GM19395 (cell line): ENCODE measurements at regions not wholly inside any gene's neighbourhood (a gene's known extent, or its start where the extent isn't known, plus 50 kb on each side); places are given as distances from the start of the nearest gene placed in this dataset.
A peak's percentile ranks its signal among the peaks of the same experiment; 100 is the strongest.
"Not testable (repeated sequence)": the region's sequence is repeated elsewhere in the genome, so short reads cannot be mapped to it uniquely, and the experiment has no call there.

ENCODE experiments used
- ATAC-seq: cut with Tn5 transposase; IDR thresholded peaks from one replicate; pipeline ENCODE4 v1.9.1; 2021; ENCODE audit warnings: mild to moderate bottlenecking, moderate library complexity; ENCODE audit not compliant: unreplicated experiment

DNA sequence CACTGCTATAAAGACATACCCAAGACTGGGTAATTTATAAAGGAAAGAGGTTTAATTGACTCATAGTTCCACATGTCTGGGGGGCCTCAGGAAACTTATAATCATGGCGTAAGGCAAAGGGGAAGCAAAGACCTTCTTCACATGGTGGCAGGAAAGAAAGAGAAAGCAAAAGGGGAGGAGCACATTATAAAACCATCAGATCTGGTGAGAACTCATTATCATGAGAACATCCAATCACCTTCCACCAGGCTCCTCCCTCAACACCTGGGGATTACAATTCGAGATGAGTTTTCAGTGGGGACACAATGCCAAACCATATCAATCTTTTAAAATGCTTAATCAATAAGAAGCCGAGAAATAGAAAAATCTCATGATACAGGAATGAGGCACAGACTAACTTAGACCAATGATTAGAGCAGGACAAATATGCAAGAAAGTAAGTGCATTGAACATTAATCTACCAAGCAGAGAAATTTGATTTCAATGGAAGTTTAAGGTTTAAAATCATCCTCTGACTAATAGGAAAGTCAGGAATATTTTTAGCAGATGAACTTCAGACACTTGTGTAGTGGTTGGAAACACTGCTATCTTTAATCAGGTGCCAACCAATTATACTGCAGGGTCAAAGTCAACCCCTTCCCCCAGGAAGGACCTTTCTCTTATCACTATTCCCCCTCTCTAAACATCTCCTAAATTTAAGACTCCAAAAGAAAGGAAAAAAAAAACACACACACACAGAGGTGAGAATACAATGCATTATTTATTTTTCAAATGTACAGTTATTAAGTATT is 259.2 kb downstream of the IRS1 start:
- no peak for ATAC-seq

DNA sequence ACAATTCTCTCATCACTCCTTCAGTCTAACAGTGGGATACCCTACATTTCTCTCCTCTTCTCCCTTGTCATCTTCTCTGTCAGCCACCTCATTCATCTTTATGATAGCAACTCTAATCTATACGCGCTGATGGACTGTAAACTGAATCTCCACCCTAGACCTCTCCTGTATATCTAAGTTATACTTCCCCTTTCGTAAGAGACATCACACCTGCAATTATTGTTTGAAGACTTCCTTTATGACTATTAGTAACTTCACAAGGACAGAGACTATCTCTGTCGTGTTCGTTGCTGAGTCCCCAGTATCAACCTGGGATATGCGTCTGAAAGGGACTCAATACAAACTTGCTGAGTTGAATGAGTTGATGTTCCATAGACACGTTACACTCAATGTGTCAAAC is 263.2 kb downstream of the IRS1 start:
- ATAC-seq: no peak

DNA sequence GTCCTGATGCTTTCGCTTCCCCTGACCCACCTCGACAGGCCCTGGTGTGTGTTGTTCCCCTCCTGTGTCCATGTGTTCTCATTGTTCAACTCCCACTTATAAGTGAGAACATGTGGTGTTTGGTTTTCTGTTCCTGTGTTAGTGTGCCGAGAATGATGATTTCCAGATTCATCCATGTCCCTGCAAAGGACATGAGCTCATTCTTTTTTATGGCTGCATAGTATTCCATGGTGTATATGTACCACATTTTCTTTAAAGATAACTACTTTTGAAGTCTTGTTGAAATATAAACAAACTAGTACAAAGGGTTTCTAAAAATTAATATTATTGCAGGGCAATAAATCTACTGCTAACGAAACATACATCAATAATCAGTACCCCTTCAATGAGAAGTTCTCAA is 266.6 kb downstream of the IRS1 start:
- ATAC-seq: not testable (repeated sequence)

DNA sequence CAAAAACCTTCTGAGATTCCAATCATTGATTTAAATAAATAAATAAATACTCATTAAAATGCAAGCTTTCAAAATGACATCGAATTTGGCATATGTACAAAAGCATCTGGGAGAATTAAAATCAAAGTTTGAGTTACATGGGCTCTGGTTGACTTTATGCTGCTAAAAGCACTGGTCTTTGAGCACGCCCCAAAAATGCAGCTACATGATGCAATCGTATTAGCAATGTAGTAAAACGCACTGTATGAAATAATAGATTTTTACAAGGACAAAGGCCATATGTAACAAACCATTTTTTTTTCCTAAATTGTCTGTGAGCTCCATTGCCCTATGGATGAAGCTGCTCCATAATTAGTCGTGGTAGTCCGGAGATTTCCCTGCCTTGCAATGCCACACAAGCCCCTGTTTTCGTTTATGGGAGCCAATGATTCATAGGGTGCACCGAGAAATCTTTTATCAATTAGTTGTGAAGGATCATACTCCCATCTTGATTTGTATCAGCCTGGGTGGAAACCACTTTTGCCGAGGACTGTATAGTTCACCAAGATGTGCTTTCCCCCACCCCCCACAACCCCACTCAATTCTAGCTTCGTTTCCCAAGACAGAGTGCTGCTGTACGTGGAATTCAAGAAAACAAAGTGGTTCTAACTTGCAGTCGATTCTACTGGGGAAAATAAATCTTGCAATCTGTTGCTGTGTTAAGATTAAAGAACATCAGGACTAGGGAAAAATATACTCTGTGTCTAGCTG is 268.4 kb downstream of the IRS1 start:
- ATAC-seq: no peak

DNA sequence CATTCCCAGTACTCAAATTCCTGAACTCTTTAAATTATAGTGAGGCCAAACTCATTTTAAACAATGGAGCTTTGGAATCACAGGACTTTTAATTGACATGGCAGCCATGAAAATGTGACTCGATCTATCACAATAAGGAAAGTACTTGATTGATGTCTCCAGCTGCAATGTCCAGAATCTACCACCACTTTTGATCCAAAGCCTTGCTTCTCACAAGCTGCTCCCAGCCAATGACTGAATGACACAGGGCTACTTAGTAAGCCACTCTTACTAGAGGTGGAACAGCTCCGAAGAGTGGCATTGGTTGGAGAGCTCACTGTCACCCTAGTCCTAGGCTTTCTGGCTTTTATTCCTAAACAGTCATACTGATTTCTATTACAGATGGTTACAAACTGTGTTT is 270.1 kb downstream of the IRS1 start:
- no peak for ATAC-seq

DNA sequence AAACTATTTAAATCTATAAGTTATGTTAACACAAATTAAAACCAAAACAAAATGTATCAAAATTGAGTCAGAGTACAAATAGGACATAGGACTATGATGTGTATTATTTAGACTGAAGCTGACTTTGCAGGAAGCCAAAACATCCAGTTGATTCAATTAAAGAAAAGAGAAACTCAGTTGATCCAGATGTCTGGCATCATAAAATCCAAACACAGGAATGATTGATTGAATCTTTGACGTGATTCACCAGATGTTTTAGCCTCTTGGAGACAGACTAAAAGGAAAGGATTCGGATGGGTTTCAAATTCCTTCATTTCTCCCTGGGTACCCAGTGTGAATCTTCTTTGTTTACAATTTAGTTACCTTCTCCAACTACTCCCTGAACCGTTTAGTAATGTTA is 272.9 kb downstream of the IRS1 start:
- ATAC-seq: no peak

DNA sequence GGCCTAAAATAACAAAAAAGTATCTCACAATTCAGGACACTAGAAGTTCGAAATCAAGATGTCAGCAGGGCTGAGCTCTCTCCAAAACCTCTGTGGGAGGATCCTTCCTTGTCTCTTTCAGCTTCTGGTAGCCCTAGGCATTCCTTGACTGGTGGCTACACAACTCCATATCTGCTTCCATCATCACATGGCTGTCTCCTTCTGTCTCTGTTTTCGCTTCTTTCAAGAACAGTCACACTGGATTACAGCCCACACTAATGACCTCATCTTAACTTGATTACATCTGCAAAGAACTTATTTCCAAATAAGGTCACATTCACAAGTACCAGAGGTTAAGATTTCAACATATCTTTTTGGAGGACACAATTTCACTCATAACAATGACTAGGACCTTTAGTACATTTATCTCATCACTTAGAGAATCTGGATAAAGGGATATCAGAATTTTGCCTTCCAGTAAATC is 275.2 kb downstream of the IRS1 start:
- ATAC-seq: no peak

DNA sequence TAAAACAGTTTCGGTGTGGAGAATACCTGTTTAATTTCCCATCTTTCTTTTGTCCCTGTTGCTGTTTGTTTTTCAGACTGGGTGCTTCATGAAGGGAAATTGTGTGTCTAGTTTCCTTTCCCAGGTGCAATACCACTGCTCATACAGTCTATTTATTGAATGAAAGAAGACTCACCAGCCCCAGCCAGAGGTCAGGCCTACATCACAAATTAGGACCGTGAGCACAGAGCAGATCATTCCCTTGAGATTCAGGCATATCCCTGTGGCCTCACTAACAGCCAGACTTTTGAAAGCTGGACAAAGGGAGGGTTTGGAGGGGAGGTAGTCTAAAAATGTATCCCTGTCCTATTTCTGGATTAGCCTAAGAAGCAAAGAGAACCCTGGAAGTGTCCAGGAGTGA is 278.9 kb downstream of the IRS1 start:
- ATAC-seq: no peak

DNA sequence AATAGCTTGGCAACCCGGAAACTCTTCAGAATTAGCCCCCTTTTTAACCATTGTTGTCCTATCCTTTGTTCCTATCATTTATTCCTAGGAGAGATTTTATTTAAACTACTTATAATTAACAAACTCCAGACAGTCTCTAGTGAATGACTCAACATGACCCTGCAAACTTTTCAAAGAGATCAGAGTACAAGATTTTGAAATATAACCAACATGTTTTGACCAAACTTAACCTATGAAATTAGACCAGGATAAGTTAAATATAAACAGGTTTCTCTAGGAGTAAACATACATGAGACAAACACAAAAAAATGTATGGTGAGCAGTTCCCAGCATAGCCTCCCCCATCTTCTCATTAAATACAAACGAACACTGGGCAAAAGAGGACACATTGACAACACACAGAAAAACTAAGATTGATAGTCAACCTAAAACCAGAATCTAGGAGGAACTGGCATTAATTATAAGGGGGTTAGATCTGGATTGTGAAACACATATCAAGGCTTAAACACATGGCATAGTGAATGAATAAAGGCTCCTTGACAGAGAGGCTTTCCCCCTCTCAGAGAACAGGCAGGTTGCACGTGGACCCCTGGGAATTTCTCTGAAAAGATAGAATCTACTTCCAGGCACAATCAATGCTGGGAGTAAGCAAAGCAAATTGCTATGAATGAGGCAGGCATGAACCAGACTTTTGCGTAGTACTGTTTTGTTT is 284.1 kb downstream of the IRS1 start:
- no peak for ATAC-seq

DNA sequence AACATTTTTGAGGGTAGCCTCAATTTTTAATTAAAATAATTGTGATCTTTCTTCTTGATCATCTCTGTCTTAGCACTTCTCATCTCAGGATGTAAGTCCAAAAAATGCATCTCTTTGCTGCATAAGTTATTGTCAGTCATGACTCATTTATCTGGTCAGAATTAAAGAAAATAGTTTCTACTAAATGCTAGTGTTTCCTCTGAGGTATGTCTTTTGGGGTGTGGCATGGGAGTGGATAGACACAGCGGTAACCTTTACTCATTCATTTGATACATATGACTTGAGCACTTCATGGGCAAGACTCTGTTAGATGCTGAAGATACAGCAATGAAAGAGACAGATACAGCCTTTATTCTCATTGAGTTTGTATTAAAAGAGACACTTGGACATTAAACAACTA is 284.7 kb downstream of the IRS1 start:
- no peak for ATAC-seq

DNA sequence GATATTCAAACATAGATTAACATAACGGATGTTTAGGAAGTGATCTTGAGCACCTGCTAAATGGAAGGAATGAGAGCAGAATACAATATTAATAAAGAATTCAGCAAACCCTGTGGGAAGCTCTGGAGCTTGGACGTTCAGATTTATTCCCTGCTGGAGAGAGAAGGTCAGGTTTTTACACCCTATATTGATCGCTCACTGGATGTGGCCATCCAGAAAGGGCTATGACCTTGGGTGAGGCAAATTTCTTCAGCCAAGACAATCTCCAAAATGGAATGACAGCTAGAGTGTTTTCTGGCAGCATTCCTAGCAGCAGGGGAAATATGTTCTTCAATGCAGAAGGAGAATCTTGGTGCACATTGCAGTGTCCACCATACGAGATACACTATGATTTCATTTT is 288.3 kb downstream of the IRS1 start:
- ATAC-seq: no peak

DNA sequence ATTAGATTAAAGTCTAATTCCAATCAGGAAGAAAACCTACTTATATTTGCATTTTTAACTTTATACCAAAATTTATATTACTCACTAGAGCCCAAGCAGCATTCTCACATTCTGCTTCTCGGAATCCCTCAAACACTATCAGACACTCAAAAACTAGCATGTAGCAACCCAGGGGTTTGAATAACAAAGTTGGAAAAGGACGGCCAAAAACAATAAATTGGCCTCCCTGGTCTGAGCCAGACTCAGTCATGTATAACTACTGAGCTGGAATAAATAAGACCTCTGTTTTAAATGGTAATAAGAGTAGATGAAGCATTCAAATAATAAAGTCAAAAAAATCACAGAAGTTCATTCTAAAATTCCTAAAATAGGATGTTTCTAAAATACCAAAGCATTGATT is 290.9 kb downstream of the IRS1 start:
- no peak for ATAC-seq

DNA sequence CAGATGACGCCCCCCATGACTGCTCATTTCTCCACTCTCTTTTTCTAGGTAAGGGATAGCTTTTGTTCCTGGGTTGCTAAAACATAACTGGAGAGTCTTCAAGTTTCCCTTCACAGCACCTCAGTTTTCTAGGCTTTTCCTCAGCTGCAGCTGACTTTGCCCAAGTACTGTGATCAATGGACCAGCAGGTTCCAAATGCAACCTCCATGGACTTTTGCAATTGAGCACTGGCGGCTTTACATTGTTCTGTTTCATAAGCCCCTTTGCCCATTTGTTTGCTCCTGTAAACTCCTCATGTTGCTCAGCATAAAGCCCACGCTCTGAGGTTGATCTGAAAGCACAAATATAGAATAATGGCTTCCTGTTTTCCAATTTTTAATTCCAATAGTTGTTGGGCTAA is 291.6 kb downstream of the IRS1 start:
- ATAC-seq: no peak

DNA sequence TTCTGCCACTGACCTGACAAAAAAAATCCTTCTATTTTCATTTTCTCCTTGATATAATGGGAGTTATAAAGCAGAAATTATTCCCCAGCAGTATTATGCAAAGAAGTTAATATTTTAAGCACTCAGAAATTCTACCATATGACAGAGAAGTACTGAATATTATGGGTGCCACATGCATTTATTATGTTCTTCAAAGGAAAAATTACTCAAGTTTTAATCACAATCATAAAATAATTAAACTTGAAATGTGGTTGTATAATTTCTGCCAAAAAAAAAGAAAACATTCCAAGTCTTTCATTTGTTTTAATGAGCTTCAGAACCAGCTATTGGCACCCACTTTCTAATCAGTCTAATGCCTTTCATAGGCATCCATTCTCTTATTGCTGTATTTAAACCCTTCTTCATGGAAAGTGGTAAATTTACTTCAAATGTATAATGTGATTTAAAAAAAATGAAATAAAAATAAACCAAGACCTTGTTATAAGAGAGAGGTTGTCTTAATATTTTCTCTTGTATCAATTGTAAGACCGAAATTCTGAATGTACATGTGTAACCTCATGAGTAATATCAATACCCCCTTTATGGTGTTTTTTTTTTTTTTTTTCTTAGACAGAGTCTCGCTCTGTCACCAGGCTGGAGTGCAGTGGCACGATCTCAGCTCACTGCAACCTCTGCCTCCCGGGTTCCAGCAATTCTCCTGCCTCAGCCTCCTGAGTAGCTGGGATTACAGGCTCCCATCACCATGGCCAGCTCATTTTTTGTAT is 302.3 kb downstream of the IRS1 start:
- ATAC-seq: no peak

DNA sequence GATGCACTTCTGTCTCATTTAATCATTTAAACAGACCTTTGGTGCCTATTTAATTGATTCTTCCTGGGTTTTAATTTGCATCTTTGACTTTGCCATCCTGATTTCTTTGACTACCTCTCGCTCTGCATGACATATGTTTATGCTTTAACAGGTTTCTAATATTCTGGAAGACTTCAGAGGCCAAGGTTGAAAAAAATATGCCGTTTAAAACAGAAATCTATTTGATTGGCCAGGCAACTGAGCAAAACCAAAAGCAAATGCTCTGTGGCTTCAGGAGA is 303.4 kb downstream of the IRS1 start:
- no peak for ATAC-seq

DNA sequence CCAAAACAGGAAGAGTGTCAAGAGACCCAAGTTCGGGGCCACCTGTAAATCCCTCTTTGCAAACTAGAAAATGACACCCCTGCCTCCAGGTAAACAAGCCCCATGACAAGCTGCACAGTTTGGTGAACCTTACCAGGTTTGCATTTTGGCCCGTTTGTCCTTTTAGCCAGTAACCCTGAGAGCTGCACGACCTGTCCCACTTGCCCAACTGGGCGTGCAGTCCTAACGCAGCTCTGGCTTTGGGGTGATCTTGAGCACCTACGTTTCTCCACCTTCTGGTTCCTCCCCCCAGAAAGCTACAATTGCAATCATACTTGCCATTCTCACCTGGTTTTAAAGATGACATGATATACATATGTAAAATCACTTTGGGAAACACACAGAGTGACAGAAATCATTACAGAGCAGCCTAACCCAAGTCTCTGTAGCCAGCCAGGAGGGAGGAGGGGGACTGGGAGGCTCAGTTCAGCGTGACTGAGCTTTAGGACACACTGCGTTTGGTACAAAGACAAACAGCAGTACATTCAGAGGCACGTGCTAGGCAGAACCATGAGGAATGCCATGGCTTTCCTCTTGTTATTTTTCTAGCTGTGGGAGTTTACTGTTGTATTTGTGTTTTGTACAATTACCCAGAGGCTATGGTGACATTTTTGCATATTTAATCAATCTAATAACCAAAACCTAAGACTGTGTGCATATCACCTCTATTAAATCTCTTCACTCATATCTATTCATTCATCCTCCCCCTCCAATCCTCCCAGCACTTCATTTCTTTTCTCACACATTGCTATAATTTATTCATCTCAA is 304.0 kb downstream of the IRS1 start:
- no peak for ATAC-seq

DNA sequence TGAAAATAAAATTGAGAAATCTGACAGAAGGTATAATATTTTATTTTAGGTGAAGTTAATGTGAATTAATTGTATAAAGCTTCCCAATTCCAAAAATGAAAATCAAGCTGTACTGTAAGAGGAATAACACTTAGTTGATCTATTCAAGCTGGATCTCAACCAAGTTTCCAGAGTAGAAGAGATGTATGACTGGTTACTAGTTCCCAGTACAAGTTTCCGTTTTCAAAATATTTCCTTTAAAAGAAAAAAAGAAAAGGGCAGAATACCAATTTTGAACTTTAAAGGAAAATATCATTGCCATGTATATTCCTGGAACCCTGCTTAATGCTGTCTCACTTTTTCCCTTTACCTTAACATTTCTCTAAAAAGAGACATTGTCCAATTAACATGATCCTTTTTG is 308.5 kb downstream of the IRS1 start:
- ATAC-seq: no peak

DNA sequence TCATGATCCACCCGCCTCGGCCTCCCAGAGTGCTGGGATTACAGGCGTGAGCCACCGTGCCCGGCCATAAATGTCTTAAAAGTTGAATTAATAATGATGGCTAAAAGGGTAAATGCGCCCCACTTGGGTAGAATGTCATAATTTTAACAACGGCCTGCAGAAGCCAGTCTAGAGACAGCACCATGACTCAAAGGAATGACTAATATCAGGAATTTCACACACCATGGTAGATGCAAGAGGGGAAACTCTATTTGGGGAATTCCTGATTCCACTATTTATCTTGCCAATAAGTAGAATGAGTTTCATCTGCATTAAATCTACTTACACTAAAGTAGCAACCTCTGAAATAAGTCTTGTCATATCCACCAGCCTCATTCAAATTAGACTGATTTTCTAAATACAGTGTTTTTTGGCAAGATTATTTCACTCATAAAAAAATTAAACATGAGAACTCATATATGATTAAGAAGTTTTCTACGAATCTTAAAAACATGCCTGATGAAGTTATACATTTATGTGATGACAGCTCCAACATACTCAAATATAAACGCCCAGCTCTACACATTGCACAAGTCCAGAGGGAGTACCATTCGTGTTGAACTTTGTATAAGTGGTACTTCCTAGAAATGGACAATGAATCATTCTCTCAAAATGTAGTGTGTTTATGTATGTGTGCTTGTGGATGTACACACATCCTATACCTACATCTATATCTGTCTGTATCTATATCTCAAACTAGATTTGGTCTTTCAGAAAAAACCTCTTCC is 309.7 kb downstream of the IRS1 start:
- ATAC-seq: no peak

DNA sequence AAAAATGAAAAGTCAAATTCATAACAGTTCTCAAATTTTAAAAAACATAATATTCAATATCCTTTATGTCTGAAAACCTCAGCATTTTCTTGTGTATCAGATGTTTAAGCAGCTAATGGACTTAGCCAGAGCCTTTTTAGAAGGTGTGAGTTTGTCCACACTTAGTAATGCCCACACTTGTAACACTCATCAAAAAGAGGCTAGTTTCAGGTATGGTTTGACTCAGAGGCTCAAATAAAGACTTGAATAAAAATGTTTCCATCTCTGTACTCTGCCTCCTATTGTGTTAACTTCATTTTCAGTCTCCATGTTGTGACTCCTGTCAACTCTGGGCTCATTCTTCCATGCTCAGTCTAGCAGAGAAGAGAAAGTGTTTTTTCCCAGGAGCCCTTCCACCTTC is 311.6 kb downstream of the IRS1 start:
- ATAC-seq: peak; percentile 53

DNA sequence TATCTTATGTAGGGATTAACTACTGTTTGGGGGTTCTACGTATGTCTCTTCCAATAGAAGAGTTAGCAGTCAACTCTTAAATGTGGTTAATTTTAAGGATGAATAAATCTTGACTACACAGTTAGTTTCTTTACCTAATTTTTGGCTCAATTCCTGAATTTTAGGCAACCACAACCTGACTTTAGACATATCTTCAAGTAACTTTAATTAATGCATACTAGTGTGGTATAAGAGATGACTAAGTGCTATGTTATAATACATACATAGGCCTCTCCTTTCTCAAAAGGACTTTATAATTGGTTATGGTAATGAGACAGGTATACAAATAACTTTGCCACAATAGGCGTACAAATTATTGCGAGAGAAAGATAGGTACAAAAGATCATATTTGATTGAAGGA is 312.0 kb downstream of the IRS1 start:
- ATAC-seq: no peak
